H1 (cell line): ENCODE measurements at regions not wholly inside any gene's neighbourhood (a gene's known extent, or its start where the extent isn't known, plus 50 kb on each side); places are given as distances from the start of the nearest gene placed in this dataset.

Experiments
- GTF2F1 ChIP-seq: IDR thresholded peaks from 2 replicates; pipeline ENCODE4 v1.6.1; 2012; ENCODE audit warnings: low read depth, low read length, improper control_type of control experiment, borderline replicate concordance
- MAFK ChIP-seq: IDR thresholded peaks from 2 replicates; pipeline ENCODE4 v1.6.1; 2012; ENCODE audit warnings: low read depth, mild to moderate bottlenecking, improper control_type of control experiment, low read length
- NRF1 ChIP-seq: IDR thresholded peaks from 2 replicates; pipeline ENCODE4 v1.6.1; 2011; ENCODE audit warnings: mild to moderate bottlenecking, low read depth, low read length, improper control_type of control experiment
- TAF7 ChIP-seq: optimal IDR thresholded peaks from 2 replicates; pipeline ENCODE3; 2011; ENCODE audit warnings: low read depth, mild to moderate bottlenecking, inconsistent platforms, low read length, moderate library complexity, borderline replicate concordance

DNA sequence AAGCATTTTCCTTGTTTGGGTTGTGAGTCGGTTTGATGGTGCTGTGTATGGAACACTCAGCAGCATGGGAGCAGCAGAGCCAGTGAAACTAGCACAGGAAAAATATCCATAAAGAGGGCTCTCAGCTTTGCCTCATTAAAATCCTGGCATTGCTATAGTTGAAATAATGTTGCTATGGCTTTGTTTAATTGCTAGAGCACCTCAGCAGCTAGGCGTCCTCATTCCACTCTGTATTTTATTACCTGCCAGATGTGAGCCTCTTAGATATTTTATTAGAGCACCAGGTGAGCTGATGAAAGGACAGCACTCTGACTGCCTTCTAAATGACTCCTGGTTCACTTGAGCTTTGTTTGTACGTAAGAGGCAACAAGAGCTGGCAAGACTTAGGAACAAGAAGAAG, 232.4 kb downstream of the MTX2 start (continued):
- TF ChIP-seq MAFK (no peak), NRF1 (no peak), GTF2F1 (no peak), TAF7 (no peak)
